Heart left ventricle (tissue), 16 donors: ENCODE measurements at regions not wholly inside any gene's neighbourhood (a gene's known extent, or its start where the extent isn't known, plus 50 kb on each side); places are given as distances from the start of the nearest gene placed in this dataset.

Experiments used
- ATAC-seq, 4 donors: fragments of 200-7000 bp; cut with Tn5 transposase; one replicate each; pipeline ENCODE4 v1.9.1; 2020 to 2022; ENCODE audit warnings: moderate library complexity in 4 of 4, mild to moderate bottlenecking in 3 of 4, moderate number of reproducible peaks in 1 of 4
- DNase-seq, 5 donors: peaks; one replicate each; pipeline ENCODE4 v3.0.0-alpha.2; 2020
- H3K27ac ChIP-seq, 12 donors: fragments of 200-600 bp; sonication (generic) in 4 of 12; one replicate each; pipeline versions ENCODE4 v1.5.0 to v1.8.0; 2016 to 2022; ENCODE audit warnings: mild to moderate bottlenecking in 2 of 12
- H3K27me3 ChIP-seq, 9 donors: fragments of 200-600 bp; sonication (generic) in 2 of 9; one replicate each; pipeline versions ENCODE4 v1.5.1 to v1.8.0; 2016 to 2022; ENCODE audit warnings: mild to moderate bottlenecking in 3 of 9
- H3K36me3 ChIP-seq, 9 donors: fragments of 200-600 bp; sonication (generic) in 2 of 9; one replicate each; pipeline versions ENCODE4 v1.5.0 to v1.8.0; 2018 to 2022; ENCODE audit warnings: mild to moderate bottlenecking in 2 of 9
- H3K4me1 ChIP-seq, 12 donors: fragments of 200-600 bp; sonication (generic) in 4 of 12; one replicate each; pipeline versions ENCODE4 v1.5.0 to v1.8.0; 2016 to 2022; ENCODE audit warnings: mild to moderate bottlenecking in 3 of 12
- H3K4me3 ChIP-seq, 12 donors: fragments of 200-600 bp; sonication (generic) in 4 of 12; one replicate each; pipeline versions ENCODE4 v1.5.0 to v1.8.0; 2017 to 2022; ENCODE audit warnings: mild to moderate bottlenecking in 9 of 12, moderate library complexity in 4 of 12
- H3K9me3 ChIP-seq, 12 donors: fragments of 200-600 bp; sonication (generic) in 4 of 12; one replicate each; pipeline versions ENCODE4 v1.5.0 to v1.8.0; 2016 to 2022; ENCODE audit warnings: mild to moderate bottlenecking in 1 of 12
- POLR2A ChIP-seq, 2 donors: fragments of 450-650 bp; IDR thresholded peaks; one replicate each; pipeline ENCODE4 v1.6.1; 2017; ENCODE audit warnings: antibody characterized with exemption in 2 of 2, mild to moderate bottlenecking in 2 of 2, moderate library complexity in 2 of 2
- WGBS, 4 donors: extraction: QIAGEN DNeasy Blood & Tissue Kit in 2 of 4; methylation state at CpG; one replicate each; pipeline versions ENCODE4 v1.1.5 to v1.1.7; 2013 to 2018; 5-methylcytosine and 5-hydroxymethylcytosine counted together
- intact Hi-C, 10 donors: fragments of 100-400 bp; cut with DNase I; formaldehyde crosslinking; loops; one replicate each; pipeline versions ENCODE4 v1.11.1 to v1.14.2; 2022
- TF ChIP-seq, protein P1 (sequence below), 12 donors: fragments of 200-600 bp; sonication (generic) in 4 of 12; IDR thresholded peaks; one replicate each; pipeline versions ENCODE4 v1.5.0 to v1.8.0; 2018 to 2022; ENCODE audit warnings: antibody characterized with exemption in 12 of 12, mild to moderate bottlenecking in 5 of 12
- donor health status: ischemic (EF 13 %, LVEDD 7.1; RV severe dilation, severe dysfunction).
- donor health status: healthy with polysubstance abuse.
- donor health status: DM: no; HTN: yes; CAD: no.
- donor health status: DM: no; HTN: no; CAD: no.
- donor health status: ischemic (EF 25% LVEDD 6.9; RV normal size, moderate dysfunction).
- donor health status: ischemic (EF 25% LVEDD 5.7; RV mildly dilated, moderate dysfunction).
- donor health status: healthy.
- donor health status: DM: yes; HTN: yes; CAD: no.
- donor health status: ischemic (EF 35%, LVEDD 5.7; RV mildly dilated, moderate dysfunction).
- donor health status: nonischemic (EF 11% LVEDD 7.7; RV severe dilation, severe dysfunction).
- donor health status: DM: yes; HTN: yes; CAD: no.
- donor health status: PGD.
- donor health status: ischemic (EF 29% LVEDD 5.4; RV normal size, mild dysfunction).
- donor health status: nonischemic (EF 23%, LVEDD 6.1; RV moderate dilation, normal function).

DNA sequence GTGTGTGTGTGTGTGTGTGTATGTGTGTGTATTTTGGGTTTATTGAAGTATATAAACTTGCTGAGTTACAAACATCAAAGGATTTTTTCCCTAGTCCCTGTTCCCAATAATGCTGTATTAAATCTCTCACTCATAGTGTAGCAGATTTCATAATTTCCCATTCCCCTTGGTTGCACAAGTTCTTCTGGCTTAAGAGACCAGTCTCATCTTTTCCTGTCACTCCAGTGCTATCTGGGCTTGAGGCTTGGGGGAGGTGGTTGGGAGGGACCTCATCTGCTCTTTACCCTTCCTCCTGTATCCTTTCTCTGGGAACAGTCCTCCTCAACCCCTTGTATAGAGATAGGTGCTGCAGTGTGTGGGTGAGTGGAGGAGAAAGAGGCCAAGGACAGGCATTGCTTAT lies 285.4 kb upstream of the BOD1L1 start:
- no peak for TF ChIP-seq POLR2A (IDR thresholded peaks at IDR 0.05)
- TF ChIP-seq, protein P1, sequence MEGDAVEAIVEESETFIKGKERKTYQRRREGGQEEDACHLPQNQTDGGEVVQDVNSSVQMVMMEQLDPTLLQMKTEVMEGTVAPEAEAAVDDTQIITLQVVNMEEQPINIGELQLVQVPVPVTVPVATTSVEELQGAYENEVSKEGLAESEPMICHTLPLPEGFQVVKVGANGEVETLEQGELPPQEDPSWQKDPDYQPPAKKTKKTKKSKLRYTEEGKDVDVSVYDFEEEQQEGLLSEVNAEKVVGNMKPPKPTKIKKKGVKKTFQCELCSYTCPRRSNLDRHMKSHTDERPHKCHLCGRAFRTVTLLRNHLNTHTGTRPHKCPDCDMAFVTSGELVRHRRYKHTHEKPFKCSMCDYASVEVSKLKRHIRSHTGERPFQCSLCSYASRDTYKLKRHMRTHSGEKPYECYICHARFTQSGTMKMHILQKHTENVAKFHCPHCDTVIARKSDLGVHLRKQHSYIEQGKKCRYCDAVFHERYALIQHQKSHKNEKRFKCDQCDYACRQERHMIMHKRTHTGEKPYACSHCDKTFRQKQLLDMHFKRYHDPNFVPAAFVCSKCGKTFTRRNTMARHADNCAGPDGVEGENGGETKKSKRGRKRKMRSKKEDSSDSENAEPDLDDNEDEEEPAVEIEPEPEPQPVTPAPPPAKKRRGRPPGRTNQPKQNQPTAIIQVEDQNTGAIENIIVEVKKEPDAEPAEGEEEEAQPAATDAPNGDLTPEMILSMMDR (IDR thresholded peaks at IDR 0.05): no peak
- no peak overlapping the region for H3K27ac ChIP-seq
- H3K36me3 ChIP-seq: no peaks in the 10 kb centered on the region
- H3K27me3 ChIP-seq: no peaks in the 10 kb centered on the region
- no peak for ATAC-seq
- H3K4me1 ChIP-seq: peaks cover 0 to 3% (median 0%) of the 10 kb centered on the region in 12 donors
- H3K4me3 ChIP-seq: no peak overlapping the region
- H3K9me3 ChIP-seq: no peaks in the 10 kb centered on the region
- no peak for DNase-seq
- intact Hi-C loops: no loop called here

DNA sequence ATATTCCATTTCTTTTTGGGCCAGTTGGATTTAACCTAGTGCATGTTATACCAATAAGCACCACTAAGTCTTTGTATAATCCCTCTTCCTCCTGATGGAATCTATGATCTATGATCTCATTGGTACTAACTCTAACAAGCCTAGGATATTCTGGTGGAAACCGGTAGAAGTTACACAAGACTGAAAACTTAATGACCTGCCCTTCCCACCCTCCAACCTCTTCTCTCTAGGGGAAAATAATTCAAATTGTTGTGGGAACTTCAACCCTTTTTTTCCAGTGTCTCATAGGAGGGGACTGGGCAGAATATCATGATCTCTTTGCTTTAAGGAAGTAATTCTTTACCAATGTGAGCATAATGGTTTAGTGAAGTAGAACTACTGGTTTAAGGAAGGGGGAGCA lies 289.5 kb upstream of the BOD1L1 start:
- 76 to 83% (median 77%) methylated on average over 1 of the region's 1 CpG for WGBS, 4 donors
- Histone ChIP-seq H3K27me3 (no peaks in the 10 kb centered on the region), H3K36me3 (no peaks in the 10 kb centered on the region), H3K27ac (no peak overlapping the region), H3K9me3 (no peaks in the 10 kb centered on the region), H3K4me1 (peaks cover 0 to 16% (median 0%) of the 10 kb centered on the region in 12 donors), H3K4me3 (no peak overlapping the region)
- DNase-seq (no peak), ATAC-seq (no peak)
- intact Hi-C loops: no loop called here
- TF ChIP-seq POLR2A (IDR thresholded peaks at IDR 0.05): no peak

DNA sequence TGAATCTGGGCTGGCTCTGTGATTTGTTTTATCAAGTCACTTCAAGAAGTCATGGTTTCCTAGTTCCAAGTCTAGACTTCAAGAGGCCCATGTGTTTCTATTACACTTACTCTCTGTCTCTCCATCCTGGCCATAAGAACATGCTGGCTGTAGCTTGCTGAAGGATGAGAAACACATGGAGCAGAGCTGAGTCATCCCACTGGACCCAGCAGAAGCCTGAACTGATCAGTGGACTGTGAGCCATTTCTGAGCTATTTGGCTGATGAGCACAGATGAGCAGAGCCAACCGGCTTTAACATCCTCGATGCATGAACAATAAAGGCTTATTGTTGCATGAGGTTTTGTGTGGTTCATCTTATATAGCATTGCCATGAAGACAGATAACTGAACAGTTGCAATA lies 290.6 kb upstream of the BOD1L1 start:
- ATAC-seq (peak; percentile 32 to 92 (median 79)), DNase-seq (peak in 4 of 5 donors; percentile 13 to 55 (median 44))
- TF ChIP-seq POLR2A (IDR thresholded peaks at IDR 0.05): no peak
- TF ChIP-seq, protein P1 (IDR thresholded peaks at IDR 0.05): no peak
- no peak overlapping the region for H3K27ac ChIP-seq
- peaks cover 0 to 16% (median 0%) of the 10 kb centered on the region in 12 donors for H3K4me1 ChIP-seq
- no peaks in the 10 kb centered on the region for H3K27me3 ChIP-seq
- H3K36me3 ChIP-seq: no peaks in the 10 kb centered on the region
- H3K4me3 ChIP-seq: no peak overlapping the region
- WGBS, 4 donors: 69 to 87% (median 77%) methylated on average over 2 of the region's 2 CpGs
- intact Hi-C loops: no loop called here
- no peaks in the 10 kb centered on the region for H3K9me3 ChIP-seq

DNA sequence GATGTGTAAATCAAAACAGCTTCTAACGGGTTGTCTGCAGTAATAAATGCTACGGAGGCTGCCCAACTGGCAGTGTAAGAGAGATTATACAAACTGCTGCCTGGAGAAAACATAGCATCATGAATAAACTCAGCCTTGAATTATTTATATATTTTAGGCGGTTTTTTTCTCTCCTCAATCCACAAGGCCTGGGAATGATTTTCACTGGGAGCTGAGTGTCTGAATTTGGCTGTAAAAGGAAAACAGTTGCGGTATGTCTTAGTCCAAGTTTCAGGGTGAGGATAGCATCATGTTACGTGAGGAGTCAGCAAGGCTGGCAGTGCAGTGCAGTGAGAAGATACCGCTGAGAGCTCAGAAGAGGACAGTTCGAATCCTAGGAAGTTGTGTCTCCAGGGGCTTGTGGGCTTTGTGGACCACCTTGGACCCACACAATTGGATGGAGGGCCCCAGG lies 291.5 kb upstream of the BOD1L1 start:
- no peaks in the 10 kb centered on the region for H3K9me3 ChIP-seq
- H3K36me3 ChIP-seq: no peaks in the 10 kb centered on the region
- peak; percentile 25 to 66 (median 38) for ATAC-seq
- no peaks in the 10 kb centered on the region for H3K27me3 ChIP-seq
- no peak for DNase-seq
- WGBS, 4 donors: 56 to 71% (median 65%) methylated on average over 7 of the region's 7 CpGs
- intact Hi-C loops: no loop called here
- H3K27ac ChIP-seq: peak overlapping the region in 3 of 12 donors; percentile 32 to 68 (median 33)
- TF ChIP-seq POLR2A (IDR thresholded peaks at IDR 0.05): no peak
- TF ChIP-seq, protein P1 (IDR thresholded peaks at IDR 0.05): no peak
- H3K4me3 ChIP-seq: no peak overlapping the region
- peaks cover 0 to 16% (median 0%) of the 10 kb centered on the region in 12 donors for H3K4me1 ChIP-seq
